ENCODE measurements at regions not wholly inside any gene's neighbourhood (a gene's known extent, or its start where the extent isn't known, plus 50 kb on each side); places are given as distances from the start of the nearest gene placed in this dataset.

- in situ Hi-C loops (cut with HindIII; ENCODE audit: low pct_unique_long_range_greater_than_20kb, low sequenced_read_pairs) = no loop called here
- intact Hi-C loops (cut with micrococcal nuclease; ENCODE audit: unreplicated experiment) = no loop called here
- BruUV-seq (replicated peaks) = no TSS peak
- DNase-seq (ENCODE audit: low read depth, low spot score) (no peak), ATAC-seq (no peak)
- Histone ChIP-seq H3K4me3 (ENCODE audit: low read depth in 2 of 2, low read length in 2 of 2) (no peak overlapping the region), H3K4me1 (ENCODE audit: control insufficient read depth, insufficient read depth, low read length) (no peaks in the 10 kb centered on the region), H3K27ac (ENCODE audit: low read length) (no peak overlapping the region), H3K36me3 (ENCODE audit: control insufficient read depth, insufficient read depth, low read length) (no peaks in the 10 kb centered on the region; the same call in 1 of the 2 replicates), H3K9me3 (ENCODE audit: control insufficient read depth, insufficient read depth, low read depth, low read length) (no peaks in the 10 kb centered on the region), H3K27me3 (ENCODE audit: control insufficient read depth, insufficient read depth, low read length) (no peaks in the 10 kb centered on the region)
- CTCF ChIA-PET = no interaction called here
- POLR2A ChIA-PET = no interaction called here
- TF ChIP-seq TCF7L2 (IDR thresholded peaks at IDR 0.05; ENCODE audit: low read depth, low read length) (no peak), POLR2AphosphoS5 (IDR thresholded peaks at IDR 0.05; ENCODE audit: low read depth, low read length) (no peak), SIN3A (IDR thresholded peaks at IDR 0.05; ENCODE audit: borderline replicate concordance, insufficient read depth, low read depth, low read length) (no peak), CTCF (IDR thresholded peaks at IDR 0.05) (no peak)
- TF ChIP-seq, protein P1, sequence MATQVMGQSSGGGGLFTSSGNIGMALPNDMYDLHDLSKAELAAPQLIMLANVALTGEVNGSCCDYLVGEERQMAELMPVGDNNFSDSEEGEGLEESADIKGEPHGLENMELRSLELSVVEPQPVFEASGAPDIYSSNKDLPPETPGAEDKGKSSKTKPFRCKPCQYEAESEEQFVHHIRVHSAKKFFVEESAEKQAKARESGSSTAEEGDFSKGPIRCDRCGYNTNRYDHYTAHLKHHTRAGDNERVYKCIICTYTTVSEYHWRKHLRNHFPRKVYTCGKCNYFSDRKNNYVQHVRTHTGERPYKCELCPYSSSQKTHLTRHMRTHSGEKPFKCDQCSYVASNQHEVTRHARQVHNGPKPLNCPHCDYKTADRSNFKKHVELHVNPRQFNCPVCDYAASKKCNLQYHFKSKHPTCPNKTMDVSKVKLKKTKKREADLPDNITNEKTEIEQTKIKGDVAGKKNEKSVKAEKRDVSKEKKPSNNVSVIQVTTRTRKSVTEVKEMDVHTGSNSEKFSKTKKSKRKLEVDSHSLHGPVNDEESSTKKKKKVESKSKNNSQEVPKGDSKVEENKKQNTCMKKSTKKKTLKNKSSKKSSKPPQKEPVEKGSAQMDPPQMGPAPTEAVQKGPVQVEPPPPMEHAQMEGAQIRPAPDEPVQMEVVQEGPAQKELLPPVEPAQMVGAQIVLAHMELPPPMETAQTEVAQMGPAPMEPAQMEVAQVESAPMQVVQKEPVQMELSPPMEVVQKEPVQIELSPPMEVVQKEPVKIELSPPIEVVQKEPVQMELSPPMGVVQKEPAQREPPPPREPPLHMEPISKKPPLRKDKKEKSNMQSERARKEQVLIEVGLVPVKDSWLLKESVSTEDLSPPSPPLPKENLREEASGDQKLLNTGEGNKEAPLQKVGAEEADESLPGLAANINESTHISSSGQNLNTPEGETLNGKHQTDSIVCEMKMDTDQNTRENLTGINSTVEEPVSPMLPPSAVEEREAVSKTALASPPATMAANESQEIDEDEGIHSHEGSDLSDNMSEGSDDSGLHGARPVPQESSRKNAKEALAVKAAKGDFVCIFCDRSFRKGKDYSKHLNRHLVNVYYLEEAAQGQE (IDR thresholded peaks at IDR 0.05; ENCODE audit: insufficient read depth in 1 of 2, low read depth in 2 of 2, low read length in 1 of 2) = no peak
These were observed 293.5 kb upstream of the LRFN5 start for GRCh38 chr14:41313196-41313595.

DNA sequence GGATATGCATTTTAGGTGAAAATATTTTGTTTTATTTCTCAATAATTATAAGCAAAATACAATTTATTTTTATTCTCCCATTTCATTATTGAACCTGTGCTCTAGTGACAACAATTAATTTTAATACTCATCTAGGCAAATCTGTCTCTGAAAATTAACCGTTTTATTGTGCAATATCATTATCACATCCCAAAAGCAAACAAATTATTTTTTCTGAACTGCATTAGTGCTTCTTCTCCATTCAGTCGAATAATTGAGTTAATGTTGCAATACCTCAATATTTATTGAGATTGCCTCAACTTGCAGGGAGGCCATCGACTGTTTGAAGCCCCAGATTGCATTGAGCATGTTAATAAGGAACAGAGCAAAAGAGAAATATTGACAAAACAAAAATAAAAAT, 303.2 kb upstream of the LRFN5 start:
- H3K4me3 ChIP-seq (ENCODE audit: low read depth in 2 of 2, low read length in 2 of 2) = no peak overlapping the region
- no peaks in the 10 kb centered on the region for H3K27me3 ChIP-seq (ENCODE audit: control insufficient read depth, insufficient read depth, low read length)
- no peak for TF ChIP-seq TCF7L2 (IDR thresholded peaks at IDR 0.05; ENCODE audit: low read depth, low read length)
- TF ChIP-seq CTCF (IDR thresholded peaks at IDR 0.05) = no peak
- no peak for TF ChIP-seq SIN3A (IDR thresholded peaks at IDR 0.05; ENCODE audit: borderline replicate concordance, insufficient read depth, low read depth, low read length)
- TF ChIP-seq, protein P1 (IDR thresholded peaks at IDR 0.05; ENCODE audit: insufficient read depth in 1 of 2, low read depth in 2 of 2, low read length in 1 of 2) = no peak
- H3K4me1 ChIP-seq (ENCODE audit: control insufficient read depth, insufficient read depth, low read length) = no peaks in the 10 kb centered on the region
- POLR2A ChIA-PET = no interaction called here
- DNase-seq (ENCODE audit: low read depth, low spot score) (no peak), ATAC-seq (no peak)
- H3K27ac ChIP-seq (ENCODE audit: low read length) = no peak overlapping the region
- in situ Hi-C loops (cut with HindIII; ENCODE audit: low pct_unique_long_range_greater_than_20kb, low sequenced_read_pairs) = no loop called here
- H3K9me3 ChIP-seq (ENCODE audit: control insufficient read depth, insufficient read depth, low read depth, low read length) = no peaks in the 10 kb centered on the region
- intact Hi-C loops (cut with micrococcal nuclease; ENCODE audit: unreplicated experiment) = no loop called here
- no peaks in the 10 kb centered on the region for H3K36me3 ChIP-seq (ENCODE audit: control insufficient read depth, insufficient read depth, low read length)
- no TSS peak for BruUV-seq (replicated peaks)
- CTCF ChIA-PET = no interaction called here

All from Panc1 (cell line).